ENCODE measurements at regions not wholly inside any gene's neighbourhood (a gene's known extent, or its start where the extent isn't known, plus 50 kb on each side); places are given as distances from the start of the nearest gene placed in this dataset.

DNA sequence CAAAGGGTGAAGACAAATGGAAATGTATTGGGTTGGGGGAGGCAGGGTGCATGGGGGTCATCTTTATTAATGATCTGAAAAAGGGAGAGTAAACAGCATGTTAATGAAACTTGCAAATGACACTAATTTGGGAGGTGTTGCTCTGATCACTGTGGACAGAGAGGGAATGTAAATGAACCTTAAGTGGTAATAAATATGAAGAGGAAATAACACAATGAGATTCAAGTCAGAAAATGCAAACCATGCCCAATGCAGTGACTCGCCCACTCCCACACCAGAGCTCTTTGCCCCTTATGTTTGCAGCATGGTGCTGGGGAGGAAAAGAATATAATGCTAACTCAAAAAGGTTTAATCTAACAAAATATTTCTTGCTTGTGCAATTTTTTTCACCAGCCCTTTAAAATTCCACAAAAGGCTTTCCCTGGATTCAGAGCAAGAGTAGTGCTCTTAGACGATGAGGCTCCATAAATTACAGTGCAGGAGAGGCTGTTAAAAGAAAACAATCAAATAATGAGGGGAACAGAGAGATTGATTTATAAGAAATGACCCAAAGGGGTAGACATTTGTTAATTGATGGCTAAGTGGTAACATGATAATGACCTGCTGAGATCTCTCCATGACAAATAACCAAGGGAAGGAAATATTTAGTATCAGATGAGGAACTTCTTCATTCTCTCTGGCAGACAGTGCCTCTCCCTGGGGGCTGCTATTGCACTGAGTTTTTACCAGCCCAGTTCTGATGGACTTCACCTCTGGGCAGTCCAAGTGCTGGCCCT is 210.0 kb upstream of the PPP2R3A start:
- no peak for DNase-seq

DNA sequence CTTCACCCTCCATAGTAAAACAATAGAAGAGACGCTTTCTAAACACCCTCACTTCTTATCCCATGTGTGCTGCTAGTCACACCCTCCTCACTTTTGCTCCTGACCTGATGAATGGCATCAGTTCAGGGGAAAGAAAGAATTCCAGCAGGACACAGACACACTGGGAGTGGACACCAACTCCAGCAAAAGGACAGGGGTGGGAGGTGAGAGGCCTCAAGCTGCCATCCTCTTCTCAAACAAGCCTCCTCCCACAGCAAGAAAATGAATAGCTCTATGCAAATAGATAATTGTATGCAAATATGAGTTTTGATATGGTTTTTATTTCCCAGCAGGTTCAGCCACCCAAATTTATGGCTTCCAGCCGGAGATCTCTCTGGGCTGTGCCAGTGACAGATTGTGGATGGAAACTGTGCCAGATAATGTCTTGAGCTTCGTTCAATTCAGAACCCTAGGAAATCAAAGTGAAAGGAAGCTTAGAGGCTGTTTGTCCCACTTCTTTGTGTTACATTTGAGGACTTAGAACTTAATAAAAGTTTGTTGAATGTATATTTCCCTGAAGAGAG is 209.3 kb upstream of the PPP2R3A start:
- no peak for DNase-seq

- no peak for DNase-seq
Observed at GRCh38 chr3:135757421-135757820, 208.1 kb upstream of the PPP2R3A start.

DNA sequence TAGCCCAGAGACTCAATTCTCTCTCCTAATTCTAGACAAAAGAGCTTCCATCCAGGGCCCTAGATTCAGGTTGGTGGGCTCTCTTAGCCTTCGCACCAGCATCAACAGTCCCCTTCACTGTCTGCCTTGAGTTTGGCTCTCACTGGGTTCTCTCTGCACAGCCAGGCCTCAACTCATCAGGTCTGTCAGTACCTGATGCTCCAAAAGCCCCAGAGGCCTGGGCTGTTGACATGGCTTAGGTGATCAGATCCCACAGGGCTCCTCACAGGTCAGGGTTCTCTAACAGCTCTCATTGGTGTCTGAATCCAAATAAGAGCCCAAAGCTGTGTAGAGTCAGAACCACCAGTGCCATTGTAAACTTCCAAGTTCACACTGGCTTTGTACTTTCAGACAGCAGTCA is 206.6 kb upstream of the PPP2R3A start:
- DNase-seq, result no peak

DNA sequence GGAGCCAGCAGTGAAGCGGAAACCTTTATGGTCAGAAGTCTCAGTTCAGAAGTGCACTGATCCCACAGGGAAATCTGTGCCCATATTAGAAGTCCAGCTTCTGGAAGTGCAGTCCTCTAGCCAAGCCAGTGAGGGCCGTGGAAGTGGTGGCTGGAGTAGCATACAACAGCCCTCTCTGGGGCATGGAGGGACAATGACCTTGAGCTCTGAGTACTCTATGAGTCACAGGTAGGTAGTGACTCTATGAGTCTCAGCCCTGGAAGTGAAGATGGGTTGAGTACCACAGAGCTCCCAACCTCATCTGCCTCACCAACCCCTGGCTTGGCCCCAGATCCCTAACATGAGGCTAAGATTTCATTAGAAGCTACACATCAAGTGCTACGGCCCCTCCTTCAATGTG is 205.9 kb upstream of the PPP2R3A start:
- no peak for DNase-seq

DNA sequence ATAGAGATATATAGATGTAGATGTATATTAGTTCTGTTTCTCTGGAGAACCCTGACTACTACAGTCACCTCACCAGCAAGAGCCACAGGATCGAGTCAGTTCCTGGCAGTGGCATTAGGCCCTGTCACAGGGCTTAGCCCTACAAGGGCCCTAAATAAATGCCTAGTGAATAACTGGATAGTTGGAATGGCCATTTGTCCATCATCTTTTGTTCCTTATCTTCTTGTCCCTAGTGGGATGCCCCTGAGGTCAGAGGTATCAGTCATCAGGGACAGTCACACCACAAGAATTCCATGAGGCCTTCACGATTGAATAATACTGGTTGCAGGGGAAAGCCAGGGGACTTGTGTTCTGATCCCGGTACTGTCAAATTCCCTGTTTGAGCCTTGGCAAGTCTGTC is 204.9 kb upstream of the PPP2R3A start:
- DNase-seq, result no peak

- DNase-seq, result no peak
Observed at GRCh38 chr3:135762188-135762856, 203.2 kb upstream of the PPP2R3A start.

- no peak for DNase-seq
Observed at GRCh38 chr3:135766115-135766514, 199.4 kb upstream of the PPP2R3A start.

- no peak for DNase-seq
Observed at GRCh38 chr3:135771760-135772159, 193.8 kb upstream of the PPP2R3A start.

GRCh38 chr3:135779024-135779423 is 186.5 kb upstream of the PPP2R3A start:
- no peak for DNase-seq

- DNase-seq, result no peak
Observed at GRCh38 chr3:135779590-135780235, 185.8 kb upstream of the PPP2R3A start.

GRCh38 chr3:135781026-135781815 is 184.3 kb upstream of the PPP2R3A start:
- no peak for DNase-seq

DNA sequence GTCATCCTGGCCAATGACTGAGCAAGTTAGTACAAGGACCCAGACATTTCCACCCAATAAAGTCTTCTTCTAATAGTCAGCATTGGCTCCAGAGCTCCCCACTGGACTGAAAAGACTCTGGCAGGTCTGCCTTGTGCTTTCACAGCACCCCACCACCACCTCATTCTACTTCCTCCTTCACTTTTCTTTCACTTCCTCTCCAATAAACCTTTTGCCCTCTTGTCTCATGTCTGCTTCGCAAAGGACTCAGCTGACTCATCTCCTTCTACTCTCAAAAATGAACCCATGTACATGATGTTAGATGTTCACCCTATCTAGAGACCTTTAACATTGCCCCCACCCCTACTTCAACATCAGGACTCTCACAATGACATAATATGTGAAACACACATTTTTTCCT is 181.0 kb upstream of the PPP2R3A start:
- DNase-seq, result peak; percentile 21 to 61 (median 50)

GRCh38 chr3:135788146-135788545 is 177.4 kb upstream of the PPP2R3A start:
- DNase-seq, result no peak

- no peak for DNase-seq
Observed at GRCh38 chr3:135788978-135789377, 176.6 kb upstream of the PPP2R3A start.

DNA sequence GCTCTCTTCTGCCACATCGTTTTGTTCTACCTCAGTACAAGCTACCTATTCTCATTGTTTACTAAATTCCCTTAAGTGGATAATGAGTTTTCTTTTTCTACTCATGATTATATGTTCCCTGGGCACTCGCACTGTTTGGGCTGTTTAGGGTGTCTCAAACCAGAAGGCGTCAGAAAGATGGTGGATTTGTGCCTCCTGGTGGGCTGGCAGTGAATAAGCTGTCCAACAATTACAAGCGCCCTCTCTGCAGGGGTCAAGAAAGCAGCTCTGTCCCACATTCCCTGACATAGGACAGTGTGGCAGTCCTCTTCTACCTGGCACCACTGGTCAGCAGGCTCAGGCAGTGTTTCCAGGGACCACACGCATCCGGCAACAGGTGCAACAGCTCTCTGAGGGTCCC is 173.4 kb upstream of the PPP2R3A start:
- DNase-seq, result no peak

DNA sequence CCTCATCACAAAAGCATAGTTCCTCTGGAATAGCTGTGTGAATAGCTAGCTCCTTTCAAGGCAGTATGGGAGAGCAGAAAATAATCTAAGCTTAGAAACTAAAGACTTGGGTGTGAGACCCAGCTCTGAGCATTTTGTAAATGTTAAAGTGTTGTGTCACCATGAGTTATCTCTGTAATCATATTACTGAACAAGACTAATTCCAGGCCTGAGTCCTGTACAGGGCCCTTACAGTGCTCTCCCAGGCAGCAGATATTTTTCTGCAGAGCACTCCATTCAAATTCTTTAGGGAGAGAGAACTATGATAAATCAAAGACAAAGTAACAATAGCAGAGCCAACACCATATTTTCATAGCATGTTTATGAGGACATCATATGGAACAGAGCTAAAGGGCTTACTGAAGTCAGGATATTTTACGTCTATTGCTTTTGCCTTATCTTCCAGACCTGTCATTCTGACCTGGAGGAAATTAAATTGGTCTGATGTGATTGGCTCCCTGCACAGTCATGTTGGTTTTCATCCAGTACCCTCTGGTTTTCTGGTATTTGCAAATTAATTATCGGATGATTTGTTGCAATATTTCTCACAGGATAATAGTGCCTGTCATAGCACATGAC is 172.6 kb upstream of the PPP2R3A start:
- DNase-seq, result no peak

DNA sequence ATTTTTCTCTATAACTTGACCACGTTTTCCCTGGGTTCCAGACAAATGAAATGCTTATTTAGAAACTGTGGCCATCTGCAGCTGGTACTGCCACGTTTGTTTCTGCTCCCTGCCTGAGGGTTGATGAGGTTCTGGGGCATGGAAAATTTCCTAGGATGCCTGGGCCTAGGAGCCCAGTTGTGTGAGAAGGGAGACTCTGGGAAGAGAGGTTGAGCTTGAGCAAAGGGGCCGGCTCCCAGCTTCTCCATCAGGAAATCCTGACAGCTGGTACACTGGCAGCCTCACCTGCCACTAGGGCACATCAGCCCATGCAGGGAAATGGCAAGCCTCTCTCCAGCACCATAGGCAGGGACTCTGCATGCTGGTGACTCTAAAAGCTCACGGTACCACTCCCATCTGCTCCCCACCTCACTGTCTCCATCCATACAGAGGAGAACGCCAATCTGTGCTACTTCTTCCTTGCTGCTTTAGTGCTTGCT is 165.4 kb upstream of the PPP2R3A start:
- DNase-seq, result no peak

DNA sequence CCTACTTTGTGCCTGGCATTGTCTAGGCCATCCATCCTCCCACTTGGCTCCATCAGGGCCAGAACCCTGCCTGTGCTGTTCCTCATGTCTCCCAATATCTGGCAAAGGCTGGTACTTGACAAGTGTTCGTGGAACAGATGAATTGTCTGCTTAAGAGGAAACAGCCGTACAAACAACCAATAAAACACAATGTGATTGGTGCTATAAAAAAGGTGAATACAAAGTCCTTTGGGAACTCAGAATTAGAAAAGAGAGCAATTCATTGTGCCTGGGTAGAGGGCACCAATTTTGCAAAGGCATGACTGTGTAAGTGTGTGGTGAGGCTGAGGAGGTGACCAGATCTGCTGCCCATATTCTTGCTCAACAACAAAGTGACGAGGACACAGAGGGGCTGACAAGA is 164.5 kb upstream of the PPP2R3A start:
- no peak for DNase-seq

- no peak for DNase-seq
Observed at GRCh38 chr3:135802171-135802570, 163.4 kb upstream of the PPP2R3A start.

DNA sequence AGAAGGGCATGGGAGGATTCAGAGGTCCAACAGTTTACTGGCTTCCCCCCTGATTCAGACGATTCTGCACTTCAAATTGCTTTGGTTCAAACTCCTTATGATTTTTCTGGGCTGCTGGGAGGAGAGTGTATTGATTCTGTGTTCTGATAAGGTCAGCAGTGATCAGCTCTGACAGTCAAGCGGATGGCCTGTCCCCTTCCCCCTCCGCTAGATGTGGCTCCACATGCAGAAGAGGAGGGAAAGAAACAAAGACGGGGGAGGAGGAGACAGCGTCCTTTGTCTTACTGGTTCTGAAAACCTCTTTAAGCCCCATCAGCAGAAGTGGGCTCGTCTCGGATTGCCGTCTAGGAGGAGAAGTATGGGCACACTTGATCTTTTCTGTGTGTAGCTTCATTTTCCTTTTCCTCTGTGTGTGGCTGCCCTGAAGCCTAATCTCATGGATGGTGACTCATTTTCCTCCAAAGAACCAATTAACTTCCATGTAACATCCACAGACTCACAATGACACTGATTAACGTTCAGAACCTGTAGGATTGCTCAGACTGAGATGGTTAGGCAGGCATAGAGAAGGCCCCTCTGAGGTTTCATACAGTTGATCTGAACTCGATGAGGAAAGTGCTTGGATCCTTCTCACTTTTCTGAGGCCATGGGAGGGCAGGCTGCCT is 162.4 kb upstream of the PPP2R3A start:
- no peak for DNase-seq

DNA sequence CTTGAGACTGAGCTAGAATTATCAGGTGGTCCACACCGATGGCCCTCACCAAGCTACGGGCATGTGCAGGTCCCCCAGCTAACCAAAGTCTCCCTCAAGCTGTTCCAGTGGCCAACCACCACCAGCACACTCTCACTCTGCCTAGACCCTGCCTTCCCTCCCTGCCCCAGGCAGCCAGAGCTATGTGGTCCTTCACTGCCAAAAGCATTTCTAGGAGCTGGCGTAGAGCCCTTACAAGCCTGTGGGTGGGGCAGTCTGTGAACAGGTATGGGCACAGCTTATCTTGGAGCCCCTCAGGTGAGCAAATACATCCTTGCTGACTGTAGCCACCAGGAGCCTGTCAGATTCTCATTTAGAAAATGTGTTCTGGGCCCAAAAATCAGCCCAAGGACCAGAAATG is 159.8 kb upstream of the PPP2R3A start:
- no peak for DNase-seq
